K562 (cell line): ENCODE measurements at regions not wholly inside any gene's neighbourhood (a gene's known extent, or its start where the extent isn't known, plus 50 kb on each side); places are given as distances from the start of the nearest gene placed in this dataset.

Experiments
- LCOR ChIP-seq: sonication (generic); formaldehyde crosslinking; IDR thresholded peaks from 2 replicates; pipeline ENCODE4 v1.8.0; 2022; ENCODE audit warnings: mild to moderate bottlenecking, missing genetic modification reagents
- NELFE ChIP-seq: IDR thresholded peaks from 2 replicates; pipeline ENCODE4 v1.6.1; 2011; ENCODE audit warnings: mild to moderate bottlenecking; ENCODE audit not compliant: insufficient read depth, insufficient read length
- NFYB ChIP-seq: IDR thresholded peaks from 2 replicates; pipeline ENCODE4 v1.6.1; 2011; ENCODE audit warnings: mild to moderate bottlenecking, moderate library complexity; ENCODE audit not compliant: insufficient read length; ENCODE audit errors: extremely low read depth
- PHB ChIP-seq: fragments of 250-450 bp; sonication (Bioruptor Pico); IDR thresholded peaks from 2 replicates; pipeline ENCODE4 v1.5.0; 2021
- REST ChIP-seq, 2 experiments: fragments of 450-650 bp; formaldehyde crosslinking in 1 of 2; IDR thresholded peaks; 2 replicates each; pipeline versions ENCODE4 v1.4.0 to v1.6.1; 2014 to 2020; ENCODE audit warnings: mild to moderate bottlenecking in 2 of 2, borderline replicate concordance in 1 of 2, low read depth in 1 of 2
- SAFB2 ChIP-seq: fragments of 200-400 bp; formaldehyde crosslinking; IDR thresholded peaks from 2 replicates; pipeline ENCODE4 v1.6.1; 2018; ENCODE audit warnings: borderline replicate concordance, low read length, low read depth, moderate library complexity; ENCODE audit not compliant: severe bottlenecking
- USF1 ChIP-seq: sonication (generic); formaldehyde crosslinking; IDR thresholded peaks from 2 replicates; pipeline ENCODE4 v1.9.0; 2022; ENCODE audit warnings: mild to moderate bottlenecking, missing genetic modification reagents
- WHSC1 ChIP-seq: IDR thresholded peaks from one replicate; pipeline ENCODE4 v1.6.1; 2012; ENCODE audit warnings: low read length, control low read depth, inconsistent platforms
- ZNF407 ChIP-seq: fragments of 450-650 bp; IDR thresholded peaks from 2 replicates; pipeline ENCODE4 v1.6.1; 2016; ENCODE audit warnings: low read depth

- TF ChIP-seq REST (IDR thresholded peaks at IDR 0.05; ENCODE audit: borderline replicate concordance) (no peak), REST (CRISPR knock-in tag; IDR thresholded peaks at IDR 0.05; ENCODE audit: low read depth) (no peak), SAFB2 (no peak), PHB (CRISPR knock-in tag) (no peak), LCOR (CRISPR knock-in tag) (no peak), NFYB (no peak), NELFE (no peak), WHSC1 (no peak), ZNF407 (no peak), USF1 (CRISPR knock-in tag) (no peak)
These were observed 663.8 kb downstream of the FLRT2 start (continued) for GRCh38 chr14:86193756-86194155.
